IMR-90 (cell line): ENCODE measurements at regions not wholly inside any gene's neighbourhood (a gene's known extent, or its start where the extent isn't known, plus 50 kb on each side); places are given as distances from the start of the nearest gene placed in this dataset.

ENCODE experiments used
- CTCF ChIP-seq: conservative IDR thresholded peaks from 2 replicates; pipeline ENCODE4 v1.5.1; 2012; ENCODE audit warnings: mild to moderate bottlenecking, low read depth, low read length, improper control_type of control experiment
- POLR2A ChIP-seq: IDR thresholded peaks from 2 replicates; pipeline ENCODE4 v1.6.1; 2012; ENCODE audit warnings: mild to moderate bottlenecking, low read depth, low read length
- RCOR1 ChIP-seq: IDR thresholded peaks from 2 replicates; pipeline ENCODE4 v1.6.1; 2012; ENCODE audit warnings: mild to moderate bottlenecking, low read length, improper control_type of control experiment; ENCODE audit not compliant: insufficient replicate concordance
- SMC3 ChIP-seq: fragments of 150-350 bp; IDR thresholded peaks from 2 replicates; pipeline ENCODE4 v1.6.1; 2016; ENCODE audit warnings: low read depth, mild to moderate bottlenecking, antibody characterized with exemption, low read length, moderate library complexity

GRCh38 chr13:107715496-107715895 lies 499.8 kb downstream of the LIG4 start:
- TF ChIP-seq CTCF (no peak), POLR2A (no peak), RCOR1 (no peak), SMC3 (no peak)
